ENCODE measurements at regions not wholly inside any gene's neighbourhood (a gene's known extent, or its start where the extent isn't known, plus 50 kb on each side); places are given as distances from the start of the nearest gene placed in this dataset.
"Not testable (repeated sequence)": the region's sequence is repeated elsewhere in the genome, so short reads cannot be mapped to it uniquely, and the experiment has no call there.

DNA sequence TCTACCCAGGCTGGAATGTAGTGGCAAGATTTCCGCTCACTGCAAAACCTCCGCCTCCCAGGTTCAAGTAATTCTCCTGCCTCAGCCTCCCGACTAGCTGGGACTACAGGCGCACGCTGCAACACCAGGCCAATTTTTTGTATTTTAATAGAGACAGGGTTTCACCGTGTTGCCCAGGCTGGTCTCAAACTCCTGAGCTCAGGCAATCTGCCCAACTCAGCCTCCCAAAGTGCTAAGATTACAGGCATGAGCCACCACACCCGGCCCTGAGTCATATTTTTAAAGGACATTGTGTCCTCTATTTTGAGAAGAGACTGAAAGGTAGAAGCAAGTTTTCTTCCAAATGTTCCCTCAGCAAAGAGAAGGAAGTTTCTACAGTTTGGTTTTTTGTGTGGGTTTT lies 227.1 kb downstream of the KCTD12 start:
- DNase-seq (ENCODE audit: low read depth) = not testable (repeated sequence)

DNA sequence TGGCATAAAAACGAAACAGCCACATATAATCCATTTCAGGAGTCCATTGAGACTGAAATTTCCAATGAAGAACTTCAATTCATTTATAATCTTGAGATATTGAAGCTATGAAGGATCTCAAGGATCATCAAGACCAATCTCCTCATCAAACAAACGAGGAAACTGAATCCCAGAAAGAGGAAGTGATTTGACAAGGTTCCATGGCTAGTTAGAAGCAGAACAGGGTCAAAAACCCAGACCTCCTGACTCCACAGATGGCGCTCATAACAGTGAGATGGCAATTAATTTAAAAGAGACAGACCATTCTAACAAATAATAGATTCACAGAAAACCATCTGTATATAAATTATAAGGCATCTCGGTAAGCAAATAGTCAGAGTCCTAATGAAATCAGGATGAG lies 229.7 kb downstream of the KCTD12 start:
- no peak for DNase-seq (ENCODE audit: low read depth)

DNA sequence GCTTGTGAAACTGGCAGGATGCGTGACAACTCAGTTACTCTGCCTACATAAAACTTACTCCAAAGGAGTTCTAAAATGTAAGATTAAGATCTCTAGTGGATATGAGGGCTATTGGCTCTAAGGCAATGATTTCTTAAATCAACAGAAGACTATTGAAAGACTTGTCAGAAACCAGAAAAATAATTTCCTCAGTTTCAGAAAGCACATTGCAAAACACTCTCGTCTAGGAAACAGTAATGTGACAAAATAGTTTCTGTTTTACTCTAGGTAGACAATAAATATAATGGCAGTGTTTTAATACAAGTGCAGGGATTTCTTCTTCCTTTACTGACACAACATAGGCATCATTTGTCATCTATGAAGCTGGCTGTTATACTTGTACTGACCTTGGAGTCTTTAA lies 230.1 kb downstream of the KCTD12 start:
- DNase-seq (ENCODE audit: low read depth) = no peak

DNA sequence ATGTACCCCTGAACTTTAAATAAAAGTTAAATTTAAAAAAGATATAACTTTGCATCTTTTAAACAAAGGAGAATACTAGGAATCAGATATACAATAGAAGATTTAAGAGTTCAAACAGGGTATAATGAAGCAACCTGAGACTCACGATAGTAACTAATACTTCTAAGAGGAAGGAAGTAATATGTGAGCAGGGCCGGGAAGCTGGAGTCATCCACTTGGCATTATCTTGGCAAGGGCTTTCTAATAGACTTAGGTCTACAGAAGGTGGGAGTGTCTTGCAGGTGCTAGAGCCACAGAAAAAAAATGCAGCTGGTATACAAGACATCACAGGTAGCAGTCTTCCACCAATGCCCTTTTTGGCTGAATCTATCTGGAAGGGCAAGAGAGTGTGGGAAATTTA lies 231.9 kb downstream of the KCTD12 start:
- DNase-seq (ENCODE audit: low read depth) = no peak

DNA sequence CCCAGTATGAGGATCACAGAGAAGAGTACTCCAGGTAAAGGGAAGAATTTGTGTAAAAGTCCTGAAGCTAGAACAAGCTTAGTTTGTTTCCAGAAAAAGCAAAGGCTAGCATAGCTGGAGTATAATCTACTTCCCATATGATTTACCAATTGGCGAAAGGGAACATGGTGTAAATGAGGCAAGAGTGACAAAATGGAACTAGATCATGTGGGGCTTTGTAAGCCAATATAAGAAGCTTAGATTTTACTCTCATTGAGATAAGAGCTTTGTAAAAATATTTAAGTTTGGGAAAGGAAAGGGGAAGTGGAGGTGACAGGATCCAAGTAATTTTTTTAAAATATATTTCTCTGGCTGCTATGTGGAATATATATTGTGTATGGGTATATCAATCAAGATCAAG lies 234.9 kb downstream of the KCTD12 start:
- no peak for DNase-seq (ENCODE audit: low read depth)

DNA sequence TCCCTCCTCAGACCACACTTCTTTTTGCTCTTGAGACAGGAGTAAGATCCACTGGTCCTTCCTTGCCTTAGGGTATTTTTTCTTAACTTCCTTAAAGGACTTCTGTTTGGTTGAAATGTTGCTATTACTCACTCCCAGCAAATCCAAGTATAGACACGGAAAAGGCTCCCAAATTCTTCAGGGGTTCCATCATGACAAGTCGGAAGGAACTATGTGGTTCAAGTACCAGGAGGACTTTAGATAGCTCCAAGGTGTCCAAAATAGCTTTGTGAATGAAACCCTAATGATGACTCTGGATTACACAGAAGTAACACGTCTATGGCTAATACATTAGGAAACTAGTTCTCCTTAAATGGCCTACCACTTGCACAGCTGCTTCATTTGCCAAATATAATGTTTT lies 238.7 kb downstream of the KCTD12 start:
- DNase-seq (ENCODE audit: low read depth) = peak; percentile 68

DNA sequence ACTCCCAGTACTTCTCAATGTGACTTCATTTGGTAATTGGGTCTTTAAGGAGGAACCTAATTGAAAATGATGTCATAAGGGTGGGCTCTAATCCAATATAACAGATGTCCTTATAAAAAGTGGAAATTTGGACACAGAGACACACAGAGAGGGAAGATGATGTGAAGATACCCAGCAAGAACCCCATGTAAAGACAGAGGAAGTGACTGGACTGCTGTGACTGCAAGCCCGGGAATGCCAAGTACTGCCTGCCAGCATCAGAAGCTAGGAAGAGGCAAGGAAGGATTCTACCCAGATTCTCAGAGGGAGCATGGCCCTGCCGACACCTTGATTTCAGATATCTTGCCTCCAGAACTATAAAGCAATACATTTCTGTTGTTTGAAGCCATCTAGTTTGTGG lies 239.3 kb downstream of the KCTD12 start:
- peak; percentile 49 for DNase-seq (ENCODE audit: low read depth)

DNA sequence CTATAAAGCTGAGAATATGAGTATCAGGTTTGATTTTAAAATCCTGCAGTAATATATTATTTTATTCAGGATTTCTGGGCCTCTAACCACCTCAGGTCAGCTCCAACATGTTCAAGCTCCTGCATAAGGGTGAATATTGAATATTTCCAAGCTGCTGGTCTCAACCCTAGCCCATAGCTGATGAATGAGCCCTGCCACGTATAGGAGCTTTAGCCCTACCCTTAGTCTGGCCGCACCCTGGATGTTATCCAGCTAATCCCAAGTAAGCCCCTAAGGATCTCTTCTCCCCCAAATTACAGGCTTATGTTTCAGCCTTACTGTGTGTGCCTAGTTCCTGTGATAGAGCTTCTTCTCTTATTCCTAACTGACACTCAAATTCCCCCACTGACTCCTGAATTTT lies 240.6 kb downstream of the KCTD12 start:
- no peak for DNase-seq (ENCODE audit: low read depth)

DNA sequence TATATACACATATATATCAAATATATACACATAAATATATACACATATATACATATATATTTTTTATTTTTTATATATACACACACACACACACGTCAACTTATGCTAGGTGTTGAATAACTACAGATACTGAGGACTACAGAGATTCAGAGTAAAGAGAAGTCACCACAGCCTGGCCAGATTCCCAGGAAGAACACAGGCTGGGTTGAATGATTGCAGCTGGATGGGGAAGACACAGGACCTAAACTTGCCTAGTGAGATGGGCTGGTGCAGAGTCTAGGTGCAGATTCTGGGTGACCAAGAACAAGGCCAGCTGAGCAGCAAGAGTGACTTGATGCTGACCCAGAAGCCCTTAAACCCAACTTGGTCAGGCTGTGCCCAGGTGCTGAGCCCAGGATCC lies 241.3 kb downstream of the KCTD12 start:
- DNase-seq (ENCODE audit: low read depth) = no peak

DNA sequence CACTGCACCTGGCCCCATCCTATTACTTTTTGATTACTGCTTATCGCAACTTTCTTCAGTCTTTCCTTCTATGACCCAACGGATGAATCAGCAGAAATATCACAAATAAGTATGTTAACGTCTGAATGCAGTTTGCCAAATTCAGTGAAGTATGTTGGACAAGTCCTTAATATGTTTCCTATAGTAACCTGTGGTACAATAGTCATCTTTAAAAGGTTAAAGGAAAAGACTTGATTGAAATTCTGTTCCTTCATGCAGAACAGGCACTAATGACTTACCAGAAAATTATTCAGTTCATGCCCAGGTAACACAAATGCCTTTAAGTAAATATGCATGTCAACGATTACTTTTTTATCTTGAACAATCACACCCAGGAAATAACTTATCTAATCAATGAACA lies 242.6 kb downstream of the KCTD12 start:
- DNase-seq (ENCODE audit: low read depth) = no peak

DNA sequence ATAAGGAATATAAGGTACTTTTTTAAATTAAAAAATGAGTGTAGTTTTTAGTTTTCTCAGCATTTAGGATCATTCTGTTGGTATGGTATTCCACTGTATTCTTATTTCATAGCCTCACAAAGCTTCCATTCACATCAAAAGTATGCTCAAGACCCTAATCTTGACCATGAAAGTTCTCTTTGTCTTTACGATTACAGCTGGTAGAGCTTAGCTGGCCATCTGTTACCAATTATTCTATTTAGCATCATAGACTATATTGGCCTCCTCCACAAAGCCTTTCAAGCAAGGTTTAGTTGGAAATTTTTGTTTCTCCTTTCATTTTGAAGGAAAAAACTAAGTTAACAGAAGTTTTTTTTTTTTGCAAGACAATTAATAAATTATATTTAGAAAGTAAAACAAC lies 245.1 kb downstream of the KCTD12 start:
- DNase-seq (ENCODE audit: low read depth) = no peak

DNA sequence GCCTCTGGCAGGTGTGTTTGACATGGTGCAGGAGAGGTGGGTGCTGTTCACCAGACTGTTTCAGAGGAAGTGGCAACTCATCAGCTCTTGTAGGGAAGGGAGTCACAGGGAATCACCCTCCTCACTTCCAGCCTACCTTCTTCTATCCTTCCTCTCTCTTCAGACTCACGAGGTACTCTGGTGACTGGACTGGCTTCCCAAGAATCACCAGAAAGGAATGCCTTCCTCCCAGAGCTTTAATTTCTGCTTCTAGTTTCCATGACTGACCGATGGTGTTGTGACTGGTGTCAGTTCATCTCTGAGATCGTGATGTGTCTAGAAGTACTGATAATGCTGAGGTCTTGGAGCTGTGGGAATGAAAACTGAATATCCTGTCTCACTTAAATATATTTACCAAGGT lies 247.3 kb downstream of the KCTD12 start:
- peak; percentile 4 for DNase-seq (ENCODE audit: low read depth)

DNA sequence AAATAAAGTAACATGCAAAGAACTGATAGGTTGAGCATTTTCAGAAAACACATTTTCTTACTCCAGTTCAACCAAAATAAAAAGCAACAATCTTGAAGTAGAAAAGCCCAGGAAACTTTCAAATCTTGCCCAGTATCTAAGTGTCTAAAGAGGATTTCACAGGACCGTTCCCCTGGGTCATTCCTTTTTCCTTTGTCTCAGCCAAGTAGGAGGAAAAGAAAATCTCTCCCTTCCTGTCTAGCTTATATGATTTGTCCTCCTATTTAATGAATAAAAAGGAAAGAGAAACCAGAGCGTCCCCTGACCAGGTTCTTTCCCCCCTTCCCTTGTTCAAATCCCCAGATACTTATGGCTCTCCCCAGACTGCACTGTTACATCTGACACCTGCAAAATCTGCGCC lies 248.0 kb downstream of the KCTD12 start:
- no peak for DNase-seq (ENCODE audit: low read depth)

DNA sequence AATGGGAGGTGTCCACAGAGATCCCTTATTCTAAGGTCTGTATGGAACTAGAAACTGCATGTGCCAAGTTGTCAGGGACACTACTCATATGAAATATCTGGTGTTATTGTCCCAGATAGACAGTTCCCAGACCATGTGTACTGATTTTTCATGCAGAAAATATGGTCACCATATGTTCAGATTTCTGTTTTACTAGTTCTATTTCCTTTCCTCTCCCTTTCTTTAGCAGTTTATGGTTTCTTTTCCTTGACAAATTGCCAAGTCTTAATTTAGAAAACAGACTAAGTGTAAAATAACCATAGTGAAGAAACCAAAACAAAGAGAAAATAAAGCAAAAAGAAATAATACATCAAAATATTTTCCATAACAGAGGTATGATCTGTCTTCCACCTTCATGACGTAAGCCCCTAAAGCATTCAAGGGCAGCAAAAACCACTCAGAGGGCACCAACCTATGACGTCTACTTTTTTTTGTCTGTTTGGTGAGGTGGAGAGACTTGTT lies 248.5 kb downstream of the KCTD12 start:
- DNase-seq (ENCODE audit: low read depth) = peak; percentile 35

DNA sequence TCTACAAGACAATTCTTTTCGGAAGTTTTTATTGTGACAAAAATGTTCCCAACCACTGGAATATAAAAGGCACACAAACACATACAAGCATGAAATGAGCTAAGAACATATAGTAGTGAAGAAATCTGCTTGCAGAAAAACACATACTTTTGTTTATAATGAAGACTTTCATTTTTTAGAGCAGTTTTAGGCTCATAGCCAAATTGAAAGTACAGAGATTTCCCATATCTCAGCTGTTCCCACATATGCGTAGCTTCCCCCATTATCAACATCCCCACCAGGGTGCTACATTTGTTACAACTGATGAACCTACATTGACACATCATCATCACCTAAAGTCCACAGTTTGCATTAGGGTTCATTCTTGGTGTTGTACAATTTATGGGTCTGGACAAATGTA lies 249.4 kb downstream of the KCTD12 start:
- no peak for DNase-seq (ENCODE audit: low read depth)

DNA sequence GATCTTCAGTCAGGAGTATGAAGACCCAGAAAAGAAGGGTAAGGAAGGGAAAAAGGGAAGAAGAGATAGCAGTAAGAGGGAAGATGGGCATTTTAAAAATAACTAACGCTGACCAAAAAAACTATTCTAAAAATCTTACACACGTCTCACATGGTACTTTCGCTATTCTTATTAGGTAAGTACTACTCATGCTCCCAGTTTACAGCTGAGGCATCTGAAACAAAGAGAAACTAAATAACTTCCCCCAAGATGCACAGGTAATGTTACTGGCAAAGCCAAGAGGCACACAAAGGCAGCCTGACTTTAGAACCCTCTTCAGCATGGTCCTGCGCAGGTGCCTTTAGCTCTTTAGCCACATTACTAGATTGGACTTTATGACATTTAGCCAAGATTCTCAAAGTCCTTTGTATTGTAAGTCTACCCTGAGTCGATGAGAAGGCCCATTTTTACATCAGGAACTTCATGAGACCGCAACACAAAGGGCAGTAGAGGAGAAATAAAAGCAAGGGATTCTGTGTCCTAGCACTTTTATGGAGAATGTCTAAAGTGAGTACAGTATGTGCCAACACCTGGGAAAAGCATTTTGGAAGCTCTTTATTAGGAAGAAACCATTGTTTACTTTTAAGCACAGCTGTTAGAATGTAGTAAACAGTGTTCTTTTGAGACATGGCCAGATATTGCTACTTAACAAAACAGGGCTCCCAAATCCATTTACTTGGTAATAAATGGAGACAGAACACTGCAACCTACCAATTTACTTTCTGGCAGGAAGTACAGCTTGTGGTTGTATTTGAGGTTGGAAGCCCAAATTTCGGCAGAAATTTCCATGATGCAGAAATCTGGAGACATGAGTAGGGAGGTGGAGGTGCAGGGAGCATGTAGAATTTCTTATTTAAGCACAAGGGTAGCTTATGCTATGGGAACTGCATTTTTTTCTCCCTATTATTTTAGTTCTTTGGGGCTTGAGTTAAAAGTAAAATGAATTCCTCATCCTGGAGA lies 250.7 kb downstream of the KCTD12 start:
- no peak for DNase-seq (ENCODE audit: low read depth)

DNA sequence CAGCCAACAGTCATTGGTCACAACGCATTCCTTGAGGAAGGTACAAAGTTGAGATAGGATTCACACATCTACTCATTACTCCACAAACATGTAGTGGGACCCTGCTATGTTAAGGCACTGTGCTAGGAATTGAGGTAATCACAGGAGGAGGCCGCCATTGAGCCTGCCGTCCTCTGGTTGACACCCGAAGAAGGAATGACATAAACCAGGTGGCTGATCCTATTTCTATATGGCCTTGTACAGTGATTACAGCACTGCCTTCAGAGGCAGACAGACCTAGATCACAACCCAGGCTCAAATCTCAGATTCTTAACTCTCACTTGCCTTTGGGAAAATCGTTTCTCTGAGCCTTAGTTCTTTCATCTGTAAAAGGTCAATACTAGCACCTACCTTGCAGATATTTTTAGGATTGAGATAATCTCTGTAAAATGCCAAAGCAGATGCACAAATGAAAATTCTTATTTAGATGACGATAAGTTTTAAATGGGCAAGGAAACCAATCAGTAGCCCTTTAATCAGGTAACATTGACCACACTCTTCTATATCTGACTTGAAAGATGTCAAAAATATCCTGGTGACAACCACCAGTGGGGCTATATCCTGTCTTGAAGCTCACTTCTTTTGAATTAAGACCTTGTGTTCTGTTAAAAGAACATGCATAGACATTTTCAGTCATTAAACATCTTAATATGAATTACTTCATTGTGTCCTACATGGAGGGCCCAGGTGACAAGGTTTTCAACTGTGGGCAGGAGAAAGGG lies 251.6 kb downstream of the KCTD12 start:
- DNase-seq (ENCODE audit: low read depth) = no peak

DNA sequence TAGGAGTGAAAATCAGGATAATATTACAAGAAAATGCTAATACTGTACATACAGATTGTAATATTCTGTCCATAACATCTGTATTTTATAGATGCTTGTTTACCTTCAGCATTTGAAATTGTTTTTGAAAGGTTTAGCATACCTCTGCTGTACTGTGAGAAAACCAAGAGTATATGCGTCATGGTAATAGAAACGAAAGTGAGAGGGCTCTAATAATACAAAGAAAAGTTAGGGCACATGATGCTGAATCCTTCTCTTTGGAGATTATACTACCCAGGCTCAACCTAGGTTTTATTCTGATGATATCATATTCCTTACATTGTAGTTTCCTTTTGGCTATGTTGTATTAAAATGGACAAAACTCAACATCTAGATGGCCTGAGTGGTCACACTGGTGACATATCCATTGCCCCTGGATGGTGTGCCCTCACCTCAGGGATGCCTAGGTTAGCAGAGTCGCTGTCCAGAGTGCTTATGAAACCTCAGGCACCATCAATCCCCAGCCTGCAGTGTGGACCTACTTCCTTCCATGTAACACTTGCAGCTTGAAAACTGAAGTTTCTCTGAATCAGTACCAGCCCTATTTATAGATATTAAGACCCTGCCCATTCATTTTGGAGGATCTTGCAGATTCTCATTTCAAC lies 253.7 kb downstream of the KCTD12 start:
- no peak for DNase-seq (ENCODE audit: low read depth)

DNA sequence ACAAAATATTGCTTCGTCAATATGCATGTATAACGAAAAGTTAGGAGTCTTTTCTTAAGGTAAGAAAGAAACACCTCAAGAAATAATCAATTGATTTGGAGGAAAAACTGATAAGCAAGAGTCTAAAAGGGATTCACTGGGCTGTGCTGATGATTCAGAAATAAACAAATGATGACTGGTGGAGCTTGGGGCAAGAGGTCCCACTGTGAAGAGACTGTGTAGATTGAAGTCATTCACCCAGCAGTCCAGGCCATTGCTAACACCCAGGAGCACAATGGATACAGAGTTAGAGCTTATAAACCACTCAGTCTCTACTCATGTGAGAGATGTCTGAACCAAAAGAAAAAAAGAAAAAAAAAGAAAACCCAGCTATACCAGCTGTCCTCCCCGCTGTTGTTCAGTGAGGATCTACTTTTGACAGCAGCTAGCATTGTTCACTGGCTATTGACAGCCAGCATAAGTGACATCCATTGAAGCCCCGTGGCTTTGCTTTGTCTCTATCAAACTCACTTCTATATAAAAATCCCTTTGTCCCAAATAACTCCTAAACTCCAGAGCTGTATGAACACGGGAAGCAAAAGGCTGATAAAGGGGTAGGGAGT lies 255.5 kb downstream of the KCTD12 start:
- DNase-seq (ENCODE audit: low read depth) = no peak

DNA sequence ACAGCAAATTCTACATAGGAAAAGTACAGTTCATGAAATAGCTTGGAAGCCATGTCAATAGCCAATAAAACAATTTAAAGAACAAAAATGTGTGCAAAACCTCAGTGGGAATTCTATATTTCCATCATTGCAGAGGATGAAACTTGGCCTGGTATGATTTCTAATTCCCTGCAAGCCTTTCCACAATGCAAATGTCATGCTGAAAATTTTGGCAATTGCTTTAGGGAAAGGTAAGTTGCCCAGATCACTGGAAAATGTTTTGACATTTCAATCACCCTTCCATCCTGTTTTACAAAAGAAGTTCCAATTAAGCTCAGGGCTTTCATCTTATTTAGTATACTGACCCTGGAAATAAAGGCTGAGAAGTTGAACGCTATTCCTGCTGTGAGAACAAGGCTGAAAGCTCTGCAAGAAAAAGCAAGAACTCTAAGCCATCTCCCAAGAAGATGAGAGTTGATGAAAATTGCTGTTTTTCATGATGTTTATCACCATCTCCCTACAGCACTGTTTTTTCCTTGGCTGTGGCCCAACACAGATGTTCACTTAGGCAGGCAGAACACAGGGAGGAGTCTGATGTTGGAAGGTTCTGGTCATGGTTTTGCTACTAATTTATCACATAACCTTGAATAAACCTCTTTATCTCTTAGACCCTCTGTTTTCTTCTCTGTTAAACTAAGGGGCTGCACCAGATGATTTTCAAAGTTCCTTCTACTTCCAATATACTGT lies 263.7 kb downstream of the KCTD12 start:
- no peak for DNase-seq (ENCODE audit: low read depth)

DNA sequence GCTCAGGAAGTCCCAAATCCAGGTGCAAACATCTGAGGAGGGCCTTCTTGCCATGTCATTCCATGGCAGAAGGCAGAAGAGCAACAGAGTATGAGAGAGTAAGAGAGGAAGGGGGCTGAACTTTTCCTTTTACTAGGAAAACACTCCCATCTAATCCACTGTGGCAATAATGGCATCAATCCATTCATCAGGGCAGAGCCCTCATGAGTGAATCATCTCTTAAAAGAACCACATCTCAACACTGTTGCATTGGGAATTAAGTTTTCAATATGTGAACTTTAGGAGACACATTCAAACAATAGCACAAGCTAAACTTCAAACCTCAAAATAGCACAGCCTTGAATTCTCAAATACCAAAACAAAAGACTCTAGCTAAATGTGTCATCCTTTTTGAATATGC lies 264.5 kb downstream of the KCTD12 start:
- no peak for DNase-seq (ENCODE audit: low read depth)
